Ovary (tissue), 7 donors: ENCODE measurements at regions not wholly inside any gene's neighbourhood (a gene's known extent, or its start where the extent isn't known, plus 50 kb on each side); places are given as distances from the start of the nearest gene placed in this dataset.

Experiments used
- DNase-seq, 5 donors: peaks; one replicate each; pipeline ENCODE4 v3.0.0-alpha.2; 2019 to 2020
- H3K27ac ChIP-seq, 2 donors: fragments of 200-600 bp; one replicate each; pipeline versions ENCODE4 v1.5.1 to v1.8.0; 2019 to 2022
- H3K27me3 ChIP-seq: fragments of 200-600 bp; one replicate; pipeline ENCODE4 v1.8.0; 2022
- H3K36me3 ChIP-seq: fragments of 200-600 bp; sonication (generic); one replicate; pipeline ENCODE4 v1.5.1; 2019
- H3K4me1 ChIP-seq: one replicate; pipeline ENCODE4 v1.8.1; 2013; ENCODE audit warnings: mild to moderate bottlenecking, moderate library complexity; ENCODE audit not compliant: insufficient read depth
- H3K4me3 ChIP-seq: fragments of 200-600 bp; sonication (generic); one replicate; pipeline ENCODE4 v1.5.1; 2017
- H3K9me3 ChIP-seq, 2 donors: fragments of 200-600 bp in 1 of 2; sonication (generic) in 1 of 2; one replicate each; pipeline versions ENCODE4 v1.5.1 to v1.8.1; 2013 to 2019; ENCODE audit warnings: mild to moderate bottlenecking in 1 of 2, moderate library complexity in 1 of 2
- CTCF ChIP-seq, 3 donors: fragments of 450-650 bp in 2 of 3; fragments of 200-600 bp in 1 of 3; IDR thresholded peaks; one replicate each; pipeline versions ENCODE4 v1.5.1 to v1.8.0; 2016 to 2022; ENCODE audit warnings: antibody characterized with exemption in 3 of 3, mild to moderate bottlenecking in 1 of 3
- EP300 ChIP-seq: sonication (generic); formaldehyde crosslinking; IDR thresholded peaks from one replicate; pipeline ENCODE4 v1.6.1; 2017; ENCODE audit warnings: antibody characterized with exemption
- POLR2A ChIP-seq: fragments of 450-650 bp; IDR thresholded peaks from one replicate; pipeline ENCODE4 v1.6.1; 2017; ENCODE audit warnings: antibody characterized with exemption, mild to moderate bottlenecking, moderate library complexity
- WGBS, 3 donors: extraction: QIAGEN DNeasy Blood & Tissue Kit in 1 of 3; methylation state at CpG; one replicate each; pipeline versions ENCODE4 v1.1.5 to v1.1.7; 2013 to 2017; 5-methylcytosine and 5-hydroxymethylcytosine counted together
- intact Hi-C, 4 donors: fragments of 100-400 bp; cut with DNase I; formaldehyde crosslinking; loops; one replicate each; pipeline versions ENCODE4 v1.11.0 to v1.15.1; 2022 to 2023
- donor health status: DM: no; HTN: no; CAD: no; lungs with moderate emphysema.
- donor health status: DM: no; HTN: no; CAD: no.
- donor health status: Bipolar disorder and iron deficiency.
- donor health status: DM: no; HTN: no; CAD: no.
- donor health status: DM: yes; HTN: yes; CAD: no.

- H3K9me3 ChIP-seq = no peaks in the 10 kb centered on the region
- TF ChIP-seq POLR2A (no peak), CTCF (IDR thresholded peaks at IDR 0.05) (no peak), EP300 (no peak)
- intact Hi-C loops = no loop called here
- H3K27ac ChIP-seq = no peak overlapping the region
- no peaks in the 10 kb centered on the region for H3K4me1 ChIP-seq
- H3K36me3 ChIP-seq = no peaks in the 10 kb centered on the region
- no peak overlapping the region for H3K4me3 ChIP-seq
- no peak for DNase-seq
- no peaks in the 10 kb centered on the region for H3K27me3 ChIP-seq
Observed at GRCh38 chr2:144275340-144275739, 244.6 kb downstream of the ZEB2 start.

DNA sequence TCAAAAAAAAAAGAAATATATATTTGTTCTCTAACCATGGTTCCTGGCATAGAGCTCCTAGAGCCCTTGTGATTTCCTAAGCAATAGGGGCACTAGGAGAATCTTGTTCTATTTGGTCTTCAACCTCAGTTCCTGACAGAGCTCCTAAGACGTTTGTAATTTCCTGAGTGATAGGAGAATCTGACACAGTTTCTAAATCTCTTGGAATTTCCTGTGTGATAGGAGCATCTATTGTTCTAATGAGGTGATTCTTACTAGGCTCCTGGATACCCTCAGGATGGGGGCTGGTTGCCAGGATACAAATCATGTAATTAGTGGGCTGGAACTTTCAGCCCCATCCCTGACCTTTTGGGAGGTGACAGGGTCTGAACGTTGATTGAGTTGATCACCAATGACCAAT is 245.8 kb downstream of the ZEB2 start:
- Histone ChIP-seq H3K36me3 (no peaks in the 10 kb centered on the region), H3K27me3 (no peaks in the 10 kb centered on the region), H3K4me1 (no peaks in the 10 kb centered on the region), H3K9me3 (no peaks in the 10 kb centered on the region), H3K4me3 (no peak overlapping the region), H3K27ac (no peak overlapping the region)
- WGBS, 3 donors = 51 to 61% (median 51%) methylated on average over 2 of the region's 2 CpGs
- TF ChIP-seq CTCF (IDR thresholded peaks at IDR 0.05) (no peak), EP300 (no peak), POLR2A (no peak)
- intact Hi-C loops = no loop called here
- no peak for DNase-seq

DNA sequence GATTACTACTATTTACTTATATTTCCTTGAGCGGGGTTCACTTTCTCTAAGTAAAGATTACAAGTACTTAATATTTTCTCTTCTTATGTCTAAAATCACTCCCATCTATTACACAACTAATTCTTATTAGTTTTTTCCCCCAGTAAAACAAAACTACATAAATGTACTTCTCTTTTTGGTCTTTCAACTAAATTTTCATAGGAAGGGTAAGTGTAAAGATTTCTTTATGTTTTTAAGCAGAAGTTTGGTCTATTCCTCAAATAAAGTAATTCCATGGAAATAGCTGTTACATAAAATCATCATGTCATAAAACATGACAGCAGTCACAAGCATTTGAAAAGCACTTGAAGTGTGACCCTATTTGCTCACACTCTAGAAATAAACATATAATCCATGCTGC is 249.0 kb downstream of the ZEB2 start:
- WGBS, 3 donors = 95 to 100% (median 98%) methylated on average over 1 of the region's 1 CpG
- Histone ChIP-seq H3K9me3 (no peaks in the 10 kb centered on the region), H3K27me3 (no peaks in the 10 kb centered on the region), H3K4me1 (peaks cover 2% of the 10 kb centered on the region), H3K36me3 (no peaks in the 10 kb centered on the region), H3K4me3 (no peak overlapping the region), H3K27ac (no peak overlapping the region)
- DNase-seq = no peak
- intact Hi-C loops = no loop called here
- TF ChIP-seq CTCF (IDR thresholded peaks at IDR 0.05) (no peak), EP300 (no peak), POLR2A (no peak)

DNA sequence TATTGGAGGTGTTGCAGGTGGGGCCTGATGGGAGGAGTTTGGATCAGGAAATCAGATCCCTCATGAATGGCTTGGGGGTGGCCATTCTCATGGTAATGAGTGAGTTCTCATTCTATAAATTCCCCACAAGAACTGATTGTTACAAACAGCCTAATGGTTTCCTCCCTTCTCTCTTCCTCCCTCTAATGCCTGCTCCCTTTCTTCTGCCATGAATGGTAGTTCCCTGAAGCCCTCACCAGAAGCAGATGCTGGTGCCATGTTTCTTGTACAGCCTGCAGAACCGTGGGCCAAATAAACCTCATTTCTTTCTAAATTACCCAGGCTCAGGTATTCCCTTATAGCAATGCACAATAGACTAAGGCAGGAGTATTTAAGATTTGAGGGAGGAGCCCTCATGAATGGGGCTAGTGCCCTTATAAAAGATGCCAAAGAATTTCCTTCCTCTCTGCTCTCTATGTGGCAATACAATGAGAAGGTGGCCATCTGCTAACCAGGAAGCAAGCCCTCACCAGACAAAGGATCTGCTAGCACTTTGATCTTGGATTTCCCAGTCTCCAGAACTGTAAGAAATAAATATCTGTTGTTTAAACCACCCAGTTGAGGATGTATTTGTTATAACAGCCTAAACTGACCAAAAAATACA is 251.8 kb downstream of the ZEB2 start:
- TF ChIP-seq EP300 (no peak), CTCF (IDR thresholded peaks at IDR 0.05) (no peak), POLR2A (no peak)
- Histone ChIP-seq H3K27ac (no peak overlapping the region), H3K9me3 (no peaks in the 10 kb centered on the region), H3K27me3 (no peaks in the 10 kb centered on the region), H3K36me3 (no peaks in the 10 kb centered on the region), H3K4me1 (peaks cover 2% of the 10 kb centered on the region), H3K4me3 (no peak overlapping the region)
- 83 to 94% (median 88%) methylated on average over 1 of the region's 1 CpG for WGBS, 3 donors
- no peak for DNase-seq
- intact Hi-C loops = no loop called here
